HG02588 (cell line): ENCODE measurements at regions not wholly inside any gene's neighbourhood (a gene's known extent, or its start where the extent isn't known, plus 50 kb on each side); places are given as distances from the start of the nearest gene placed in this dataset.
"Not testable (repeated sequence)": the region's sequence is repeated elsewhere in the genome, so short reads cannot be mapped to it uniquely, and the experiment has no call there.

Experiments
- ATAC-seq: cut with Tn5 transposase; IDR thresholded peaks from one replicate; pipeline ENCODE4 v1.9.1; 2021; ENCODE audit warnings: mild to moderate bottlenecking, moderate library complexity; ENCODE audit not compliant: unreplicated experiment

DNA sequence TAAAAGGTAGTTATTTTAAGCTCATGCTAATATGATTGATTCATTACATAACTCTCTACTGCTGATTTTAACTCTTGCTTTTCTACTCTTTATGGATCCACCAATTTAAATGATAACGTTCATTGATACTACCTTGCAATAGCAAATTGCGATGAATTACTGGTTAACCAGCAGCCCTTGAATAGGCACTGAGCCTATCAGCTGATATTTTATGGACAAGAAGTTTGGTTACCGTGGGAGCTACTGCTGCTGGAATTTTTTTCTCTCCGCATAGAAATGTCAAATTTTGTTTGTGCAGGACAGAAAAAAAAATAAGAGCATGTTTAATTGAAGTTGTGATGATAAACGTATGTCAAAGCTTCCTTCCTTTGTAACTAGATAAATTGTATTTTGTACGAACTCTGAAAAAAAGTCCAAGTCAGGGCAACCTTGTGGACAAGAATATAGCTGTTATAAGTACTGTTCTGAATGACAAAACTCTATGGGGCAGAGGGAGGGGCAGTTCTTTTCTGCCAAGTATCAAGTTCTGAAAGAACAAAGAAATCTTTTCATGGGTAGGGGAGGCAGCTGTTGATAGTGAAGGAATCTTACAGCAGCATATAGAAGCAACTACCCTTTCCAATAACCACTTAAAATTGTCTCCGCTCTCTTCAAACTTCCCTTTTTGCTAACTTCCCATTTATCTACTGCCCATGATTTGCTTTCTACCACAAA, 434.9 kb upstream of the PABPC4L start:
- no peak for ATAC-seq

DNA sequence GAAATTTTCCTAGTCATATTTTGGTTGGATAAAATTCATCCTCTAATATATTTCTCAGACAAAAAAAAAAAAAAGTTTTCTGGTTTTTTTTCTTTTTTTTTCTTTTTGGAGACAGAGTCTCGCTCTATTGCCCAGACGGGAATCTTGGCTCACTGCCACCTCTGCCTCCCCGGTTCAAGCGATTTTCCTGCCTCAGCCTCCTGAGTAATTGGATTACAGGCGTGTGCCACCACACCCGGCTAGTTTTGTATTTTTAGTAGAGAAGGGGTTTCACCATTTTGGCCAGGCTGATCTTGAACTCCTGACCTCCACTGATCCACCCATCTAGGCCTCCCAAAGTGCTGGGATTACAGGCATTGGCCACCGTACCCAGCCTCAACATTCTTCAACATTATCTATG, 432.7 kb upstream of the PABPC4L start:
- no peak for ATAC-seq

DNA sequence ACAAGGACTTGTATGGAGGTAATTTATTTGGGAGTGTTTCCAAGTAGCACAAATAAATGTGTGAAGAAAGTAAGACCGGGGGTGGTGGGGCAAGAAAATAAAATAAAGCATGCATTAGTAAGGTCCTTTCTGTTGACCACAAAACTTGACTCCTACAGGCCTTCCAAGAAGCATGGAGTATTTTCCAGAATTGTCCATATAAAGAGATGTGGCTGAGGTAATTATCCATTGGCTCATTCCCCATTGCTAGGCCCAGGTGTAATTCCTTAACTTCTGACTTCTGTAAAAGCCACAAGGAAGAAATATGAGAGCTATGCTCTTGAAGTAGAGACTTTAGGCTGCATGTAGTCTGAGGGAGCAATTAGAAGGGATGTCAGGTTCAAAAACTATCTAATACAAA, 430.5 kb upstream of the PABPC4L start:
- ATAC-seq = no peak

GRCh38 chr4:134628066-134628465, 426.5 kb upstream of the PABPC4L start:
- ATAC-seq = no peak

- ATAC-seq = no peak
These were observed 425.8 kb upstream of the PABPC4L start for GRCh38 chr4:134627366-134627765.

DNA sequence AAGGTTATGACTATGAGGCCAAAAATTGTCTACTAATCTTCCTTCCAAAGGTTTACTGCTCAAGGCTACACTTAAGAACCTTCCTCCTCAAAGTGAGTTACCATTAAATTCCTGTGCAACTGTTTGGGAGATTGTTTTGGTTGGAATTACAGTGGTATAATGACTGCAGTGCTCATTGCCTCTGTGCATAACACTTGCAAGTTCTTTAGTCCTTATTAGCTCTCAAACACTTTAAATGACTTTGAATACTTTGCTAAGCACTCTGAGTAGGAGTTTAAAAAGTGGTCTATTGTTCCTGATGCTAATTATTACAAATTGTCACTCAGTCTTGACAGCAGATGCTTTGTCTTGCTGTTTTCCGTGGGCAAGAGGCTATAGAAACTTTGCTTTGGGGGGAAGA, 422.8 kb upstream of the PABPC4L start:
- no peak for ATAC-seq

GRCh38 chr4:134622626-134623575, 421.3 kb upstream of the PABPC4L start:
- ATAC-seq = not testable (repeated sequence)

- no peak for ATAC-seq
These were observed 420.6 kb upstream of the PABPC4L start for GRCh38 chr4:134622199-134622598.

- ATAC-seq = not testable (repeated sequence)
These were observed 420.1 kb upstream of the PABPC4L start for GRCh38 chr4:134621715-134622114.

DNA sequence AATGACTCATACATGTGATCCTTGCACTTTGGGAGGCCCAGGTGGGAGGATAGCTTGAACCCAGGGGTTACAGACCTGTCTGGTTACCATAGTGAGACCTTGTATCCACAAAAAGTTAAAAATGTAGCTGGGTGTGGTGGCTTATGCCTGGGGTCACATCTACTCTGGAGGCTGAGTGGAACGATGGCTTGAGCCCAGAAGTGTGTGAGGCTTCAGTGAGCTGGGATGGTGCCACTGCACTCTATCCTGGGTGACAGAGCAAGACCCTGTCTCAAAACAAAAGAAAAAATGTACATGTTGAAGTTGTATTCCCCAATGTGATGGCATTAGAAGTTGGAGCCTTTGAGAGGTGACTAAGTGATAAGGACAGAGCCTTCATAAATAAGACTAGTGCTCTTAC, 409.4 kb upstream of the PABPC4L start:
- no peak for ATAC-seq

DNA sequence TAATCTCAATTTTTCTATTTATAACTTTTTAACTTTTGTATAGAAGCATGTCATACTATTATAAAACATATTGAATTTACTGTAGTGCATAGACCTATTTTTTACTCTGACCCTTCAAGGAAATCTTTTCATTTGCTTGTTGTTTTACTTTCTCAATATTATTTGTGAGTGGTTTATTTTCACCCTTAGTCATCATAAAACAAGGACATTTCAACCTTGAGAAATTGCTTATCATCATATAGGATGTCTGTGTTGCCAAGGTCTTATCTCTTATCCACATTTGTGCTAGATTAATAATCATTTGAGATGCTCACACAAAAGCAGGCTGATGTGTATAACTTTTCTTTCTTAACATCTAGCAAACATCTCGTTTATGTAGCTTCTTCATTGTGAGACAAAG, 408.6 kb upstream of the PABPC4L start:
- ATAC-seq = no peak

GRCh38 chr4:134601706-134602105, 400.1 kb upstream of the PABPC4L start:
- ATAC-seq = no peak

DNA sequence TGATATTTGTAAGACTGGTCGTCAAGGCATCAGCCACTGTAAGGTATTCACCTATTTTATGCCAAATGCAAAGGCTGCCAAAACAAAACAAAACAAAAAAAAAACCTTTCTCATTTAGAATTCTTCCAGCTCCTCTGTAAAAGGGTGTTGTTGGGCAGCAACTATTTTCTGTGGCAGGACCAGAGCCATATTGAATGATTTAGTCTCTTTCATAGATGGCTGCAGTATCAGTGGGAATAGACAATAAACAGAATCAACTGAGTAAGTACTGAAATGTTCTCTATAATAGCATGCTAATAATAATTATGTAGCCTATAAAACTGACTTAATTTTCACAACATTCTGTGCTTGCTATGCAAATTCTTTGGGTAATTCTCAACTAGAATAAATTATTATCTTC, 389.7 kb upstream of the PABPC4L start:
- no peak for ATAC-seq

DNA sequence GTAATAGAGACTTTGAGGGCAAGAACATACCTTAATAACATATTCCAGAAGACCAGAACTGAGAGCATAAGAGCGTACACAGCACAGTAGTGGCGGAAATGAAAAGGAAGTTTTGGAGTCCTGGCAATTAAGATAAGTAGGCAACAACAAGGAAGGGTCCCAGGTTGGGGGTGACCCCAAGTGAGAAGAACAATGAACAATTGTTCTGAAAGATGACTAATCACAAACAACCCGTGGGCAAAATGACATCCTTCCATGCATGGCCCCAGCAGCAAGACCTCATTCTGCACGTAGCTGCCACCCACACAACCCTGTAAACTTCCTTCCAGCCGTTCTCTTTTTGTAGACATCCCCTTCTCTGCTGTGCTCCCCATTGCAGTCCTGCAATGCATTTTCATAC, 384.4 kb upstream of the PABPC4L start:
- ATAC-seq = no peak

- ATAC-seq = no peak
These were observed 365.9 kb upstream of the PABPC4L start for GRCh38 chr4:134567461-134567860.

- ATAC-seq = no peak
These were observed 359.1 kb upstream of the PABPC4L start for GRCh38 chr4:134560728-134561127.

DNA sequence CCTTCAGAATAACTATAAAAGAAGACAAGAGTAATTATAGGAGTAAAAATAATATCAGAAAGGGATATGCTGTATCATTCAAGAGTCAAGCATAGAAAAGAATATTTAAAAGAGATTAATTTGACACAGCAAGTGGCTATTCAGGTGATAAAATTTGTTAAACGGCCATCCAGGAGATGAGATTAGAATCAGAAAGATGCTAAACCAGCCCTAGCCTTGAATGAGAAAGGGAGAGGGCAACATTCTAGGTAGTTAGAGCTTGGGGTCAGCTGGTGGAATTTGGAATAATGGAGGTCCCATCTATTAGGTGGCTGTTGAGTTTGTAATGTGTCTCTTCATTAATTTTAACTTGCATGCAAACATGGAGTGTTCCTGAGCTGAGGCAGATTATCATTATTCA, 350.5 kb upstream of the PABPC4L start:
- no peak for ATAC-seq

DNA sequence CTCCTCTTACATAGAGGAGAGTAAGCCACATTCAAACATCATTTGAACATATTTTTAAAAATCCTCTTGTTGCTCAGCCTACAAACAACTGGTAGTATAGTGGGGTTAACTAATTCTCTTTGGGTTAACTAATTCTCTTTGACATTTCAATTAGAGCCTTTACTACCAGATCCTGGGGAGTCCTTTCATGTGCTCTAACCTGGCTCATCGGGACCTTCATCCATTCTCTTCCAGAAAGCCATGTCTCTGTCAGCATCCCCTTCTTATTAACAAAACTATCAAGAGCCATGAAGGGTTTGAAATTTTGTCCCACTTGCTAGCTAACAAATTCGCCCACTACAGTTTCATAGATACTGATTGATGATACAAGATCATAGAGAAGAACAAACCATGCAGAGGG, 349.8 kb upstream of the PABPC4L start:
- no peak for ATAC-seq

- ATAC-seq = no peak
These were observed 346.6 kb upstream of the PABPC4L start for GRCh38 chr4:134548052-134548628.

DNA sequence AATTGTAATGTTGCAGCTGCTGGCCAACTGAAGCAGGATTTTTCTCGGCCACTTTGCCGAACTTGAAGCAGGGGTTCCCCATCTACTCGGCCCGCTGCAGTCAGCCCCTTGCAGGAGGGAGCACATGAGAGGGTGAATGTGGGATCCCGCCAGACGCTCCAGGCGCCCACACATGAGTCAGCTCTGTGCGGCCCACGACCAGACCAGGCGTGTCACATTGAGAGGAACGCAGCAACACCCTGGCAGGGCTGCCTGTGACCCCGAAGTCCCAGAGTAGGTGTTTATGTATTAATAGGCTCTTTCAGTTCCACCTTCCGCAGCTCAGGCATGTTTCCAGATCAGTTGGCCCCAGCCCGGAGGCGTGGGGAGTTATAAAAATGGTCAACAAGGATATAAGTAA, 344.7 kb upstream of the PABPC4L start:
- ATAC-seq = no peak

DNA sequence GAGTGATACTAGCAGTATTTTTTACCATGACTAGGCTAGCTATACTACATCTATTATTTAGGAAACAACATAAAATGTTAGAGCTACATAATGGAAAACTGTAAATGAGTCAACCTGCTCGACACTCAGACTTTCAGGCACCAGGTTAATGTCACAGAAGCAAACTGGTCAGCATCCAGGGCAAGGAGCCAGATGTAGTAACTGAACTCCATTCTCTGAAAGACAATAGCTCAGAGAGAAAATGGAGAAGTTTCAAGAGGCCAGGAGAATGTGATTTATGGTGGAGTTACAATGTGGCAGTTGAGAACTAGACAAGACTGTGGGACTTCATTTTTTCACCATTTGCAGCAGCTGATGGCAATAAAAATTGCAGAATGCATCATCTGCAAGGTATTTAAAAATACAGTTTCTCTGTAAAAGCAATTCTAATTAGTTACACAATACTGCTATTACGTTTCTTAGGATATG, 342.7 kb upstream of the PABPC4L start:
- no peak for ATAC-seq

GRCh38 chr4:134540588-134540987, 339.0 kb upstream of the PABPC4L start:
- no peak for ATAC-seq
